Mesenchymal stem cell (in vitro differentiated cells and primary cell): ENCODE measurements at regions not wholly inside any gene's neighbourhood (a gene's known extent, or its start where the extent isn't known, plus 50 kb on each side); places are given as distances from the start of the nearest gene placed in this dataset.

ENCODE experiments used
- DNase-seq: peaks from one replicate; pipeline ENCODE4 v3.0.0-alpha.2; 2013
- H2AFZ ChIP-seq: one replicate; pipeline ENCODE4 v1.6.1; 2013; ENCODE audit warnings: low read depth, mild to moderate bottlenecking, control low read depth, inconsistent platforms, low read length, moderate library complexity
- H2AK5ac ChIP-seq: 2 replicates; pipeline ENCODE4 v1.6.1; 2013; ENCODE audit warnings: low read length, moderate library complexity, mild to moderate bottlenecking, inconsistent platforms; ENCODE audit not compliant: severe bottlenecking
- H2BK120ac ChIP-seq: one replicate; pipeline ENCODE4 v1.6.1; 2013; ENCODE audit warnings: low read depth, mild to moderate bottlenecking, inconsistent platforms, low read length, moderate library complexity
- H2BK12ac ChIP-seq, 2 experiments: one replicate each; pipeline ENCODE4 v1.6.1; 2013; ENCODE audit warnings: inconsistent platforms in 2 of 2, low read length in 2 of 2, mild to moderate bottlenecking in 2 of 2, moderate library complexity in 2 of 2, control low read depth in 1 of 2
- H2BK15ac ChIP-seq: one replicate; pipeline ENCODE4 v1.6.1; 2013; ENCODE audit warnings: mild to moderate bottlenecking, low read depth, inconsistent platforms; ENCODE audit not compliant: poor library complexity, severe bottlenecking
- H2BK5ac ChIP-seq: 2 replicates; pipeline ENCODE4 v1.6.1; 2013; ENCODE audit warnings: low read depth, mild to moderate bottlenecking, low read length, control low read depth, inconsistent platforms; ENCODE audit not compliant: poor library complexity, severe bottlenecking
- H3K14ac ChIP-seq, 2 experiments: one replicate each; pipeline ENCODE4 v1.6.1; 2013; ENCODE audit warnings: inconsistent platforms in 2 of 2, low read length in 2 of 2, control low read depth in 1 of 2, mild to moderate bottlenecking in 1 of 2, moderate library complexity in 1 of 2
- H3K18ac ChIP-seq, 2 experiments: one replicate each; pipeline ENCODE4 v1.6.1; 2013; ENCODE audit warnings: inconsistent platforms in 2 of 2, low read length in 2 of 2, control low read depth in 1 of 2, low read depth in 1 of 2, mild to moderate bottlenecking in 1 of 2
- H3K23ac ChIP-seq, 2 experiments: one replicate each; pipeline ENCODE4 v1.6.1; 2013; ENCODE audit warnings: inconsistent platforms in 2 of 2, low read length in 2 of 2, mild to moderate bottlenecking in 2 of 2, moderate library complexity in 2 of 2, control low read depth in 1 of 2
- H3K27ac ChIP-seq: 2 replicates; pipeline ENCODE4 v1.5.1; 2013; ENCODE audit warnings: mild to moderate bottlenecking, moderate library complexity, low read length, control low read depth, inconsistent platforms; ENCODE audit not compliant: poor library complexity, severe bottlenecking
- H3K27me3 ChIP-seq, 2 experiments: 2 replicates each; pipeline versions ENCODE4 v1.6.1 to v1.7.0; 2013; ENCODE audit warnings: low read length in 2 of 2, mild to moderate bottlenecking in 2 of 2, moderate library complexity in 2 of 2, control low read depth in 1 of 2, inconsistent platforms in 1 of 2; ENCODE audit not compliant: control insufficient read depth in 1 of 2, insufficient read depth in 1 of 2
- H3K36me3 ChIP-seq, 2 experiments: 2 replicates each; pipeline versions ENCODE4 v1.6.1 to v1.7.0; 2013; ENCODE audit warnings: low read length in 2 of 2, control low read depth in 1 of 2, inconsistent platforms in 1 of 2, low read depth in 1 of 2, mild to moderate bottlenecking in 1 of 2; ENCODE audit not compliant: insufficient read depth in 2 of 2, control insufficient read depth in 1 of 2
- H3K4ac ChIP-seq, 2 experiments: one replicate each; pipeline ENCODE4 v1.6.1; 2013; ENCODE audit warnings: inconsistent platforms in 2 of 2, low read length in 2 of 2, mild to moderate bottlenecking in 2 of 2, moderate library complexity in 2 of 2, control low read depth in 1 of 2, low read depth in 1 of 2
- H3K4me1 ChIP-seq: 2 replicates; pipeline ENCODE4 v1.6.1; 2013; ENCODE audit warnings: low read depth, low read length, control low read depth; ENCODE audit not compliant: control insufficient read depth, insufficient read depth
- H3K4me2 ChIP-seq: 2 replicates; pipeline ENCODE4 v1.6.1; 2013; ENCODE audit warnings: low read length, mild to moderate bottlenecking, inconsistent platforms; ENCODE audit not compliant: poor library complexity, severe bottlenecking
- H3K4me3 ChIP-seq, 2 experiments: 2 replicates each; pipeline versions ENCODE4 v1.5.1 to v1.7.0; 2013; ENCODE audit warnings: low read length in 2 of 2, mild to moderate bottlenecking in 2 of 2, control low read depth in 1 of 2, low read depth in 1 of 2; ENCODE audit not compliant: insufficient read depth in 1 of 2
- H3K79me1 ChIP-seq: replicated peaks from 2 replicates; pipeline ENCODE4 v1.6.1; 2013; ENCODE audit warnings: mild to moderate bottlenecking, control low read depth, low read length, inconsistent platforms; ENCODE audit not compliant: poor library complexity, severe bottlenecking
- H3K9ac ChIP-seq: 2 replicates; pipeline ENCODE4 v1.7.0; 2013; ENCODE audit warnings: mild to moderate bottlenecking, low read length, moderate library complexity
- H3K9me3 ChIP-seq: 2 replicates; pipeline ENCODE4 v1.7.0; 2013; ENCODE audit warnings: mild to moderate bottlenecking, low read length; ENCODE audit not compliant: control insufficient read depth
- H4K8ac ChIP-seq: one replicate; pipeline ENCODE4 v1.6.1; 2013; ENCODE audit warnings: inconsistent platforms, mild to moderate bottlenecking, low read length, moderate library complexity
- H4K91ac ChIP-seq: one replicate; pipeline ENCODE4 v1.6.1; 2013; ENCODE audit warnings: mild to moderate bottlenecking, low read length, inconsistent platforms
- WGBS: methylation state at CpG from one replicate; pipeline ENCODE4 v1.1.7; 2013; ENCODE audit warnings: mixed read lengths; 5-methylcytosine and 5-hydroxymethylcytosine counted together

- H3K27ac ChIP-seq: no peak overlapping the region
- H3K23ac ChIP-seq: no peak overlapping the region
- no peak overlapping the region for H3K18ac ChIP-seq
- H3K79me1 ChIP-seq: no peaks in the 10 kb centered on the region
- H2AFZ ChIP-seq: no peak overlapping the region
- no peak overlapping the region for H3K4ac ChIP-seq
- H3K27me3 ChIP-seq: no peaks in the 10 kb centered on the region
- no peak overlapping the region for H4K8ac ChIP-seq
- no peak overlapping the region for H2BK120ac ChIP-seq
- H2BK15ac ChIP-seq: peak overlapping the region; percentile 80
- no peak for DNase-seq
- no peak overlapping the region for H3K9ac ChIP-seq
- H2BK12ac ChIP-seq: no peak overlapping the region
- WGBS: no CpG with 5 or more reads among the region's 1 CpG
- H3K36me3 ChIP-seq: no peaks in the 10 kb centered on the region
- H2BK5ac ChIP-seq: no peak overlapping the region
- H3K4me3 ChIP-seq: no peak overlapping the region
- H3K14ac ChIP-seq: peak overlapping the region in 1 of 2 experiments; percentile 46
- H3K4me2 ChIP-seq: no peak overlapping the region
- no peak overlapping the region for H2AK5ac ChIP-seq
- H4K91ac ChIP-seq: no peak overlapping the region
- no peaks in the 10 kb centered on the region for H3K9me3 ChIP-seq
- no peaks in the 10 kb centered on the region for H3K4me1 ChIP-seq
Measured at GRCh38 chr4:14620567-14621141, 381.6 kb upstream of the CPEB2 start.

GRCh38 chr4:14621731-14622463, 380.4 kb upstream of the CPEB2 start:
- Histone ChIP-seq H2BK5ac (no peak overlapping the region), H3K4me2 (no peak overlapping the region), H3K14ac (no peak overlapping the region), H2BK12ac (no peak overlapping the region), H4K8ac (no peak overlapping the region), H3K4ac (no peak overlapping the region), H3K4me1 (no peaks in the 10 kb centered on the region), H2AK5ac (no peak overlapping the region), H4K91ac (no peak overlapping the region), H3K27me3 (no peaks in the 10 kb centered on the region), H3K18ac (no peak overlapping the region), H3K27ac (no peak overlapping the region), H3K9me3 (no peaks in the 10 kb centered on the region), H3K23ac (no peak overlapping the region), H3K79me1 (no peaks in the 10 kb centered on the region), H3K36me3 (no peaks in the 10 kb centered on the region), H2AFZ (no peak overlapping the region), H3K9ac (no peak overlapping the region), H2BK15ac (no peak overlapping the region), H2BK120ac (no peak overlapping the region), H3K4me3 (no peak overlapping the region)
- no peak for DNase-seq
- 55% methylated on average over 5 of the region's 7 CpGs for WGBS

DNA sequence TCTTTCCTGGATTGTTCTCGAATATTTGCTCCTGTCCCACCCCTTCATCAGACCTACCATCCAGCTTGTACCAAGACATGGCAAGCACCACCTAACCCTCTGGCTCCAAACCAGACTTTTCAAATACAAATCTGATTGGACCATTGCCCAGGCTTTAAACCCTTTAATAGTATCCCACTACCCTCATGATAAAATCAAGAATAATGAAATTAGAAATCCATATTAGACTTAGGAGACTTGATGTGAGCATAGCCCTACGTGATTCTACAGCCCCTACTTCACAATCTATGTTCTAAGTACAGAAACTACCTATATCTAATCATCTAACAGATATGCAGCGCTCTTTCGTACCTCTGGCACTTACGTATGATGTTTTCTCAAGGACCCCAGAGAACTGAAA, 375.2 kb upstream of the CPEB2 start:
- Histone ChIP-seq H4K8ac (no peak overlapping the region), H3K9ac (no peak overlapping the region), H2AK5ac (no peak overlapping the region), H2BK120ac (no peak overlapping the region), H3K18ac (no peak overlapping the region), H3K23ac (no peak overlapping the region), H2BK5ac (no peak overlapping the region), H3K9me3 (no peaks in the 10 kb centered on the region), H3K4me3 (no peak overlapping the region), H3K14ac (no peak overlapping the region), H2AFZ (no peak overlapping the region), H3K4me1 (no peaks in the 10 kb centered on the region), H4K91ac (no peak overlapping the region), H3K27ac (no peak overlapping the region), H3K4me2 (no peak overlapping the region), H3K79me1 (no peaks in the 10 kb centered on the region), H3K27me3 (no peaks in the 10 kb centered on the region), H2BK15ac (no peak overlapping the region), H3K36me3 (no peaks in the 10 kb centered on the region), H3K4ac (no peak overlapping the region), H2BK12ac (no peak overlapping the region)
- 82% methylated on average over 5 of the region's 5 CpGs for WGBS
- DNase-seq: no peak

GRCh38 chr4:14631806-14632440, 370.4 kb upstream of the CPEB2 start:
- Histone ChIP-seq H2BK120ac (no peak overlapping the region), H3K9ac (no peak overlapping the region), H3K18ac (no peak overlapping the region), H3K79me1 (no peaks in the 10 kb centered on the region), H3K36me3 (no peaks in the 10 kb centered on the region), H2BK15ac (no peak overlapping the region), H3K9me3 (peaks cover 4% of the 10 kb centered on the region), H2BK12ac (no peak overlapping the region), H4K91ac (no peak overlapping the region), H3K4me3 (no peak overlapping the region), H3K27me3 (no peaks in the 10 kb centered on the region), H2AK5ac (no peak overlapping the region), H2AFZ (no peak overlapping the region), H3K4me1 (no peaks in the 10 kb centered on the region), H3K14ac (no peak overlapping the region), H3K27ac (no peak overlapping the region), H3K23ac (no peak overlapping the region), H4K8ac (no peak overlapping the region), H3K4me2 (no peak overlapping the region), H2BK5ac (no peak overlapping the region), H3K4ac (no peak overlapping the region)
- DNase-seq: no peak
